ENCODE measurements at regions not wholly inside any gene's neighbourhood (a gene's known extent, or its start where the extent isn't known, plus 50 kb on each side); places are given as distances from the start of the nearest gene placed in this dataset.

DNA sequence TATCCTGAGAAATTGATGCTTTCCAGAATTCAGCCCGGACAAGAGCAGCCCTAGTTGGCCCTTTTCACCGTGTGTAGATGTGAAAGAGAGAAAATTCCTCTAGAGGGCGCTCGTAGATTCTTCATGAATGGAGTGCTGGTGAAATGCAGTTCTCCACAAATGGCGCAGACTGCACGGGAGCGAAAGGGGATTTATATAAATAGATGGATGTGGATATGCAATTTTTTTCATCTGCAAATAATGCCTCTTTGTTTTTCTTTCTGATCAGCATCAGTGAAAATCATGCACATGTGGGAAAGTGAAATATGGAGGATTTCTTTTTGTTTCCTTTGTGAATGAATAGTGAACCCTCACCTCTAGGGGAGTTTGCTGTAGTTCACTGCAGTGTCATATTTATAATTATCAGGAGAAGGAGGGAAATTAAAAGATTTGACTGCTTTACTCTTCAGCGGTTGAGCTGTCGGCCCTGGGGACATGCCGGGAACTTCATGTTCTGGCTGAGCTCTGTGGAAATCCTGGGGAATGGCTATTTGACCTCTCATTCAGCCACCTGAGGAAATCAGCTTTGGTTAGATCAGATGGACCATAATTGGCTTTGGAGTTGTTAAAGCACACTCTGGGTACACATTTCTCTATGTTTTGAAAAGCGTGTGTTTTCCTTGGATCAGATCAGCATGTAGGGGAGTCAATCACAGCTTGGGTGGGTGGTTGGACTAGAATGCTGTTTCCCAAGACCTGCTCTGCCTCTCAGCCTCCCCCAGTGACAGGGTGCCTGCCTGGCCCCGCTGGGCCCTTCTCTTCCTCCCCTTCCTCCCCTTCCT is 115.0 kb upstream of the SHISA3 start:
- TF ChIP-seq, protein P1, sequence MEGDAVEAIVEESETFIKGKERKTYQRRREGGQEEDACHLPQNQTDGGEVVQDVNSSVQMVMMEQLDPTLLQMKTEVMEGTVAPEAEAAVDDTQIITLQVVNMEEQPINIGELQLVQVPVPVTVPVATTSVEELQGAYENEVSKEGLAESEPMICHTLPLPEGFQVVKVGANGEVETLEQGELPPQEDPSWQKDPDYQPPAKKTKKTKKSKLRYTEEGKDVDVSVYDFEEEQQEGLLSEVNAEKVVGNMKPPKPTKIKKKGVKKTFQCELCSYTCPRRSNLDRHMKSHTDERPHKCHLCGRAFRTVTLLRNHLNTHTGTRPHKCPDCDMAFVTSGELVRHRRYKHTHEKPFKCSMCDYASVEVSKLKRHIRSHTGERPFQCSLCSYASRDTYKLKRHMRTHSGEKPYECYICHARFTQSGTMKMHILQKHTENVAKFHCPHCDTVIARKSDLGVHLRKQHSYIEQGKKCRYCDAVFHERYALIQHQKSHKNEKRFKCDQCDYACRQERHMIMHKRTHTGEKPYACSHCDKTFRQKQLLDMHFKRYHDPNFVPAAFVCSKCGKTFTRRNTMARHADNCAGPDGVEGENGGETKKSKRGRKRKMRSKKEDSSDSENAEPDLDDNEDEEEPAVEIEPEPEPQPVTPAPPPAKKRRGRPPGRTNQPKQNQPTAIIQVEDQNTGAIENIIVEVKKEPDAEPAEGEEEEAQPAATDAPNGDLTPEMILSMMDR (conservative IDR thresholded peaks at IDR 0.05): peak; percentile 71
- no peak for TF ChIP-seq EZH2 (IDR thresholded peaks at IDR 0.05; ENCODE audit: low read depth)
